ENCODE measurements at regions not wholly inside any gene's neighbourhood (a gene's known extent, or its start where the extent isn't known, plus 50 kb on each side); places are given as distances from the start of the nearest gene placed in this dataset.

- TF ChIP-seq HCFC1 (IDR thresholded peaks at IDR 0.05; ENCODE audit: low read length) = no peak
- no peak for TF ChIP-seq EZH2 (IDR thresholded peaks at IDR 0.05; ENCODE audit: borderline replicate concordance, control insufficient read depth, low read depth, low read length)
- TF ChIP-seq HDGF (IDR thresholded peaks at IDR 0.05) = no peak
- TF ChIP-seq KAT2A (conservative IDR thresholded peaks at IDR 0.05; ENCODE audit: control insufficient read depth, low read depth, low read length) = no peak
Measured at GRCh38 chr18:29501952-29502351, 1325.0 kb upstream of the CDH2 start (continued).

DNA sequence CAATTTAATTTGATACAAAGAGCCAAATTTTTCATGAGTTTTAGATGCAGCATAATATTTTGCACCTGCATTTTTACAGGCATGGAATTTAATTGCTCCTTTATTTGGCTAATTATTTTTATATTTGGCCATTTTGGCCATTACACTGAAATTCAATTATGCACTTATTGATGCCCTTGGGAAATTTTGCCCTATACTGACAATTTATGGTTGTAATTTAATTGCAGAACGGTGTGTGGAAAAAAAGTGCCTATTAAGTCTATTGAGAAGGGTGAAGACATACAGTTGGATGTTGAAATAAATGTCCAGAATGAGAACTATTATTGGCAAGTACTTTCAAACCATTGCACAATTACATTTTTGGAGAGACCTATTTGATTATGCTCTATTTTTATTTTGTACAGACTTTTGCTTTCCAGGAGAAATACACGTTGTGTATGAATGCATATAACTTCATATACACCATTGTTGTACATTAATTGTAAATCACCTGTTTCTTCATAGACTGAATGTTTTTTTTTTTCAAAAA lies 1319.3 kb upstream of the CDH2 start:
- H3K4me1 ChIP-seq (ENCODE audit: control insufficient read depth, insufficient read depth, low read length) = no peaks in the 10 kb centered on the region
- FAIRE-seq (no peak), ATAC-seq (no peak), DNase-seq (ENCODE audit: low read depth, low spot score) (no peak)
- intact Hi-C loops (cut with micrococcal nuclease; ENCODE audit: unreplicated experiment) = no loop called here
- no peak overlapping the region for H3K9ac ChIP-seq (ENCODE audit: control insufficient read depth, insufficient read depth, low read length)
- H3K79me2 ChIP-seq (ENCODE audit: control insufficient read depth, insufficient read depth, low read length) = no peaks in the 10 kb centered on the region
- no peak overlapping the region for H3K4me3 ChIP-seq
- no peak overlapping the region for H2AFZ ChIP-seq (ENCODE audit: control insufficient read depth, low read depth, low read length)
- H3K36me3 ChIP-seq (ENCODE audit: control insufficient read depth in 2 of 2, insufficient read depth in 2 of 2, low read length in 1 of 2) = no peaks in the 10 kb centered on the region
- no TSS peak for BruUV-seq (replicated peaks)
- SMC1A ChIA-PET (ENCODE audit: uncharacterized antibody, unreplicated experiment) = no interaction called here
- H3K27me3 ChIP-seq (replicated peaks in 1 of 2; ENCODE audit: control insufficient read depth in 2 of 2, insufficient read depth in 2 of 2, low read length in 1 of 2) = no peaks in the 10 kb centered on the region
- in situ Hi-C loops (cut with MboI) = no loop called here
- WGBS (ENCODE audit: insufficient coverage, insufficient replicate concordance, low lambda C conversion rate, missing lambda C conversion rate) = 8% methylated on average over 2 of the region's 2 CpGs
- no peak overlapping the region for H3K27ac ChIP-seq (ENCODE audit: control insufficient read depth, insufficient read depth)
- no peak overlapping the region for H3K4me2 ChIP-seq (ENCODE audit: control insufficient read depth, insufficient read depth)
- no peaks in the 10 kb centered on the region for H3K9me3 ChIP-seq (replicated peaks; ENCODE audit: control insufficient read depth, insufficient read depth, low read length)
- RAD21 ChIA-PET (ENCODE audit: unreplicated experiment) = no interaction called here
- POLR2A ChIA-PET = no interaction called here
- H4K20me1 ChIP-seq (ENCODE audit: control insufficient read depth, insufficient read depth) = no peaks in the 10 kb centered on the region
- CTCF ChIA-PET = no interaction called here
- TF ChIP-seq ZSCAN29 (IDR thresholded peaks at IDR 0.05) (no peak), IKZF1 (conservative IDR thresholded peaks at IDR 0.05) (no peak), SUZ12 (IDR thresholded peaks at IDR 0.05; ENCODE audit: unreplicated experiment) (no peak), IRF4 (IDR thresholded peaks at IDR 0.05; ENCODE audit: low read depth, low read length) (no peak), BACH1 (IDR thresholded peaks at IDR 0.05; ENCODE audit: borderline replicate concordance) (no peak), NFYB (IDR thresholded peaks at IDR 0.05; ENCODE audit: insufficient read depth, low read depth, low read length) (no peak), PML (IDR thresholded peaks at IDR 0.05; ENCODE audit: low read length) (no peak), ESRRA (IDR thresholded peaks at IDR 0.05; ENCODE audit: low read length) (no peak)
- TF ChIP-seq, protein P1, sequence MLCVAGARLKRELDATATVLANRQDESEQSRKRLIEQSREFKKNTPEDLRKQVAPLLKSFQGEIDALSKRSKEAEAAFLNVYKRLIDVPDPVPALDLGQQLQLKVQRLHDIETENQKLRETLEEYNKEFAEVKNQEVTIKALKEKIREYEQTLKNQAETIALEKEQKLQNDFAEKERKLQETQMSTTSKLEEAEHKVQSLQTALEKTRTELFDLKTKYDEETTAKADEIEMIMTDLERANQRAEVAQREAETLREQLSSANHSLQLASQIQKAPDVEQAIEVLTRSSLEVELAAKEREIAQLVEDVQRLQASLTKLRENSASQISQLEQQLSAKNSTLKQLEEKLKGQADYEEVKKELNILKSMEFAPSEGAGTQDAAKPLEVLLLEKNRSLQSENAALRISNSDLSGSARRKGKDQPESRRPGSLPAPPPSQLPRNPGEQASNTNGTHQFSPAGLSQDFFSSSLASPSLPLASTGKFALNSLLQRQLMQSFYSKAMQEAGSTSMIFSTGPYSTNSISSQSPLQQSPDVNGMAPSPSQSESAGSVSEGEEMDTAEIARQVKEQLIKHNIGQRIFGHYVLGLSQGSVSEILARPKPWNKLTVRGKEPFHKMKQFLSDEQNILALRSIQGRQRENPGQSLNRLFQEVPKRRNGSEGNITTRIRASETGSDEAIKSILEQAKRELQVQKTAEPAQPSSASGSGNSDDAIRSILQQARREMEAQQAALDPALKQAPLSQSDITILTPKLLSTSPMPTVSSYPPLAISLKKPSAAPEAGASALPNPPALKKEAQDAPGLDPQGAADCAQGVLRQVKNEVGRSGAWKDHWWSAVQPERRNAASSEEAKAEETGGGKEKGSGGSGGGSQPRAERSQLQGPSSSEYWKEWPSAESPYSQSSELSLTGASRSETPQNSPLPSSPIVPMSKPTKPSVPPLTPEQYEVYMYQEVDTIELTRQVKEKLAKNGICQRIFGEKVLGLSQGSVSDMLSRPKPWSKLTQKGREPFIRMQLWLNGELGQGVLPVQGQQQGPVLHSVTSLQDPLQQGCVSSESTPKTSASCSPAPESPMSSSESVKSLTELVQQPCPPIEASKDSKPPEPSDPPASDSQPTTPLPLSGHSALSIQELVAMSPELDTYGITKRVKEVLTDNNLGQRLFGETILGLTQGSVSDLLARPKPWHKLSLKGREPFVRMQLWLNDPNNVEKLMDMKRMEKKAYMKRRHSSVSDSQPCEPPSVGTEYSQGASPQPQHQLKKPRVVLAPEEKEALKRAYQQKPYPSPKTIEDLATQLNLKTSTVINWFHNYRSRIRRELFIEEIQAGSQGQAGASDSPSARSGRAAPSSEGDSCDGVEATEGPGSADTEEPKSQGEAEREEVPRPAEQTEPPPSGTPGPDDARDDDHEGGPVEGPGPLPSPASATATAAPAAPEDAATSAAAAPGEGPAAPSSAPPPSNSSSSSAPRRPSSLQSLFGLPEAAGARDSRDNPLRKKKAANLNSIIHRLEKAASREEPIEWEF (IDR thresholded peaks at IDR 0.05; ENCODE audit: insufficient replicate concordance, low read depth, low read length) = no peak
- TF ChIP-seq, protein P2, sequence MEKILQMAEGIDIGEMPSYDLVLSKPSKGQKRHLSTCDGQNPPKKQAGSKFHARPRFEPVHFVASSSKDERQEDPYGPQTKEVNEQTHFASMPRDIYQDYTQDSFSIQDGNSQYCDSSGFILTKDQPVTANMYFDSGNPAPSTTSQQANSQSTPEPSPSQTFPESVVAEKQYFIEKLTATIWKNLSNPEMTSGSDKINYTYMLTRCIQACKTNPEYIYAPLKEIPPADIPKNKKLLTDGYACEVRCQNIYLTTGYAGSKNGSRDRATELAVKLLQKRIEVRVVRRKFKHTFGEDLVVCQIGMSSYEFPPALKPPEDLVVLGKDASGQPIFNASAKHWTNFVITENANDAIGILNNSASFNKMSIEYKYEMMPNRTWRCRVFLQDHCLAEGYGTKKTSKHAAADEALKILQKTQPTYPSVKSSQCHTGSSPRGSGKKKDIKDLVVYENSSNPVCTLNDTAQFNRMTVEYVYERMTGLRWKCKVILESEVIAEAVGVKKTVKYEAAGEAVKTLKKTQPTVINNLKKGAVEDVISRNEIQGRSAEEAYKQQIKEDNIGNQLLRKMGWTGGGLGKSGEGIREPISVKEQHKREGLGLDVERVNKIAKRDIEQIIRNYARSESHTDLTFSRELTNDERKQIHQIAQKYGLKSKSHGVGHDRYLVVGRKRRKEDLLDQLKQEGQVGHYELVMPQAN (conservative IDR thresholded peaks at IDR 0.05) = no peak
